Stimulated activated CD8-positive, alpha-beta memory T cell treated with anti-CD3 and anti-CD28 coated beads, Interleukin-2, amount 100 ng/mL, for 48 hours (primary cell): ENCODE measurements at regions not wholly inside any gene's neighbourhood (a gene's known extent, or its start where the extent isn't known, plus 50 kb on each side); places are given as distances from the start of the nearest gene placed in this dataset.
A peak's percentile ranks its signal among the peaks of the same experiment; 100 is the strongest.

ENCODE experiments used
- DNase-seq, 2 donors: peaks; one replicate each; pipeline ENCODE4 v3.0.0-alpha.2; 2020; ENCODE audit warnings: low read depth in 2 of 2

GRCh38 chr6:2429460-2429859, 184.1 kb upstream of the GMDS start:
- DNase-seq: no peak

- no peak for DNase-seq
Observed at GRCh38 chr6:2429032-2429431, 183.6 kb upstream of the GMDS start.

DNA sequence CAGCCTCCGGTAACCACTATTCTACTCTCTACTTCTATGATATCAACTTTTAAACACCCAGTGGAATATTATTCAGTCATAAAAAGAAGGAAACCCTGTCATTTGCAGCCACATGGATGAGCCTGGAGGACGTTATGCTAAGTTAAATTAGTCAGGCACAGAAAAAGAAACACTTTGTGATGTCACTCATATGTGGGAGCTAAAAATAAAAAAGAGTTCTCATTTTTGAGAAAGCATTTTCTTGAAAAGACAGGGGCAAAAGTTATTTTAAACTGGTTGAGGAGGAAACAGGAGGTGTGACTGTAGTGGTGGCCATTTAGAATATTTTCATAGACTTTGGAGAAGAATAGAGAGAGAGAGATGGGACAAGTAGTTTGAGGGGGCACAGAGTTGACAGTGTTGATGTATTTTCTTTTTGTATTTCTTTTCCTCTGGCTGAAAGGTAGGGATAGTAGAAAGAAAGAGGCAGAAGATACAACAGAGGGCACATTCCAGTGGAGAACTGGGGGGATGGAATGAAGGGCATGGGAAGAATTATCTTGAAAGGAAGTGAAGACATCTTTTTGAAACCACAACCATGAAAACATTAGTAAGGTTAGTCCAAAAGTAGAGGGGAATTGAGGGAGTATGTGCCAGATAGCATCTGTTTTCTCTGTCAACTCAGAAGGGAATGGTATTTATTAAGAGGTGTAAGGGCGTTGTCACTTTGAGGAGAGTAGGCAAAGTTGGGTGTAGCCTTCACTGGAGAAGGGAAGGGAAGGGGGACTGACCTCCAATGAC, 181.3 kb upstream of the GMDS start:
- DNase-seq: no peak

GRCh38 chr6:2416128-2416712, 170.8 kb upstream of the GMDS start:
- DNase-seq: no peak

DNA sequence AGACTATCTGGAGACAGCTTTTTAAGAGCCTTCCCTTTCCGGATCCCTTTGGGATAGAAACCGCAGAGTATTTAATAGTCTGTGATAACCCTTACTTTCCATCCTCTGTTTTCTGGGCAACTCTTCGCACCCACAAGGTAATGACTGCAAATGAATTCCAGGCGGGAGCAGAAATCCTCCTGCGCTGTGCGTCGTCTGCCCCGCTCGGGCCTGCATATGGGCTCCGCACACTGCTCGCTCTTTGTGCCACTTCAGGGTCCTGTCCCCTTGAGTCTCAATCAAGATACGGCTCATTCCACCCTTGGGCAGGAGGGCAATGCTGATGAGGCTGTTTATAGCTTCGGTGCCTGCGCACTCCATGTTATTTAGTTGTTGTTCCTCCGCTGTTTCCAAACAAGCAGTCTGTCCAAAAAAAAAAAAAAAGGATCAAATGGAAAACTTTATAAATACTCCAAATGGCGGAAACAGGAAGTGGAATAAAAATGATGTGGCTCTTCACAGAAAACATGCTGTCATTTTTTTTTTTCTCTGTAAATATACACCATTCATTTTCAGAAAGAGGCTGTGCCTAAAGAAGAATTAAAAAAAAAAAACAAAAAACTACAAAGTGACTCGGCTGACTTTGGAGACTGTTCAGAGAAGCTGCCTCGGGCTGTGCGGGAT, 169.6 kb upstream of the GMDS start:
- DNase-seq: no peak

DNA sequence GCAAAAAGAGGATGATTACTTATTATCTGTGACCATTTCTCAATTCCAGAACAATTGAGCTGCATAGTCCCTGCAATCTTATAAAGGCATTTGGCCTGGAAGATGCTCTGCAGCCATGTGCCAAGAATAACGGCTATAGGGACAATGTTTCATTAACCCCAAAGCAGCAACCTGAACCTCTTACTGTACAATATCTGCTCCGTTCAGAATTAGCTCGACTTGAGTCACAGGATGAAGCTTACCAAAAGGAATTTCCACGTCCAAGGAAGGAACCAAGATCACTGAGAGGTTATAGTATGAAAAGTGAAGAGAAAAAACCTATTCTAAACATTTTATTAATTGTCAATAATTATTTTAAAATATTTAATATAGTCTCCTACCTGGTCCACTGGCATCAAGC, 167.3 kb upstream of the GMDS start:
- DNase-seq: no peak

- DNase-seq: no peak
Observed at GRCh38 chr6:2410656-2411380, 165.4 kb upstream of the GMDS start.

DNA sequence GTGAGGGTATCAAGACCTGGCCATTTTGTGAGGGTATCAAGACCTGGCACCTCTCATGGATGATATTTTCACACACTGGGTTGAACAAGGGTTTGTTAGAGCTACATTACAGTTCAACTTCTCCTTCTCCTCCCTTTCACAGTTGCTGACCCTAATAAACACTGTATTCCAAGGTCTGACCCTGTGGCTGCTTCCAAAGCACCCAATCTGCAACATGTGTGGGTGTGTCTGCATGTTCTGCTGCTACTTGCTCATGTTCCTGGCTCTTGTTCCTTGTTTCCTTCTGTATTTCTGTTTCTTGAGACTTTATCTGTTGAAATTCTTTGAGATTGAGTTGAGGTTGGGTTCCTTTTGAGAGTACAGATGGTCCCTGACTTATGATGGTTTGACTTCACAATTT, 162.1 kb upstream of the GMDS start:
- DNase-seq: no peak

GRCh38 chr6:2404211-2404929, 159.0 kb upstream of the GMDS start:
- DNase-seq: no peak

- no peak for DNase-seq
Observed at GRCh38 chr6:2403546-2403945, 158.1 kb upstream of the GMDS start.

DNA sequence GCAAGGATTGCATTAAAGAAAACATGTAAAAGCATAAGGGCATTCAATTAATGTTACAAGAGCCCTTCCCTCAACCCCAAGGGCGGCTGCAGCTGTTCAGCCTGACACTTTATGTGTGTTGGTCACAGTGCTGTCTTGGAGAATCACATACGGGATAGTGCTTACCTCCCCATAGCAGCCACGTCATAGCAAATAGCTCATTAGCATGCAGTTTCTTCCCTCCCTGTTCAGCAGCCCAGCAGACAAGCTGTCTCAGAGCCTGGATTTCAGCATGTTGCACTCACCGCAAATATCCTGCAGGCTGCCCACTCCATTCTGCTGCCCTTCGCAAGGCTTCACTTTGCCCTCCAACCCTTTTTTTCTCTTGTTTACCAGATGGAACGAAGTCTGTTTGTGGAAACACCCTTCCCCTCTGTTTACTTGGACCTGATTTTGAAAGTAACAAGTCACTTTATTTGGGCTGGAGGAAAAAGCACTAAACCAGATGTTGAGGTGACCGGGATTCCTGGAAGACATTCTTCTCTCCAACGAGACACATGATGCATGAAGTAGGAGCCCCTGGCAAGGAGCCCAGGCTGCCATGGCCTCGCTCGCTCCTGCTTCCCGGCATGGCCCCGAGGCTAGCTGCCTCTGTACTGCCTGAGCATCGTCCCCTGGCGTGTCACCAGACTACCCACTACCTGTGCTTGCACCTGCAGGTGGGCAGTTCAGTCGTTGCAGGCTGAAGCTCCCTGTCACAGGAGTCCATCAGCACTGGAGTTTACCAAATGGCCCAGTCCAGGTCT, 151.6 kb upstream of the GMDS start:
- no peak for DNase-seq

GRCh38 chr6:2396042-2396657, 150.7 kb upstream of the GMDS start:
- DNase-seq: no peak

DNA sequence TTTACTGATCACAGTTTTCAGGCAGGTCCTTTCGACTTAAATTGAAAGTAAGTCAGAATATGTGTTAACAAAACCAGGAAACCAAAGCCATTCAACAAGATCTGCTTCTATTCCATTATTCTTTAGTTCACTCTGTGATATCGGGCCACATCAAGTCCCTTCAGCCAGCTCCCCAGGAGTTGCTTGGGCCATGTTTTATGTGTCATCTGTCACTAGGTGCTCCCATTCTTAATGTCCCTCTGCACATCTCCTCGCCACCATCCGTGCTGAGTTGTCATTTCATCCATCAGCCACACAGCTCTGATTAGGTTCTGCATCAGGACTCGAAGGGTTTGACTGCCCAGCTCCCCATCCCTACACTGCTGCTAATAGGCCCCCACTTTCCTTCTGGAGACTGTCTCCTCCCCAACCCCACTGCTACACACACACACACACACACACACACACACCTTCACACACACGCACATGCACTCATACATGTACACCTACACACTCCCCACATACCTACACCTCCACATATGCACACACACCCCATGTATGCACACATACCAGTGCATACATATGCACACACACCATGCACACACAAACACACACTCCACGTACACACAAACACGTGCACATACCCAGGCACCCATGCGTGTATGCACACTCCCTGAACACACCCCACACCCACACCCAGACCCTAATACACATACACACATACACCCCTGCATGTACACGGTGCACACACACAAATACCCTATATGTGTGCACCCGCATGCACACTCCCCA, 143.3 kb upstream of the GMDS start:
- no peak for DNase-seq

DNA sequence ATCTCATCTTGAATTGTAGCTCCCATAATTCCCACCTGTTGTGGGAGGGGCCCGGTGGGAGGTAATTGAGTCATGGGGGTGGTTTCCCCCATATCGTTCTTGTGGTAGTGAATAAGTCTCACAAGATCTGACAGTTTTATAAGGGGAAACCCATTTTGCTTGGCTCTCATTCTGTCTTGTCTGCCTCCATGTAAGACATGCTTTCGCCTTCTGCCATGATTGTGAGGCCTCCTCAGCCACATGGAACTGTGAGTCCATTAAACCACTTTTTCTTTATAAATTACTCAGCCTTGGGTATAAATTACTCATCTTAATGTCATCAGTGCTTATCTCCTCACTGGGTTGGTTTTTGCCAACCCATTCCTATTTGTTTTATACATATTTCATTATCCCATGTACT, 142.0 kb upstream of the GMDS start:
- peak in 1 of 2 donors; percentile 2 for DNase-seq

GRCh38 chr6:2385471-2385983, 140.1 kb upstream of the GMDS start:
- DNase-seq: no peak

DNA sequence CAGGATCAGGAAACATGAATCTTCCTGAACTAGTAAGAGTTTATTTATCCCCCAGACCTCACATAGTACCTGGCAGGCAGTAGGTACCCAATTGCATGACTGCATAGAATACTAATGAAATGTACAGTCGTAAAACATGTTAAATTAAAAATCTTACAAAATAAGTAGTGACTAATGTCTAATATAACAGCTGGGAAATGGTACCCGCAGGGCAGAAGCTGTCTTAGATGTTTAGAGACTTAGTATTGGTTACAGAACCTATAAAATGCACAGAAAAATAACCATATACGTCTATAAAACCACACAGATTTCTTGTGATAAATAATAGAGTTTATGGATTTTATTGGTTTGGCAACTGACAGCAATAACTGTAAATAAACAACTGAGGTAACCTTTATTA, 139.1 kb upstream of the GMDS start:
- DNase-seq: no peak

DNA sequence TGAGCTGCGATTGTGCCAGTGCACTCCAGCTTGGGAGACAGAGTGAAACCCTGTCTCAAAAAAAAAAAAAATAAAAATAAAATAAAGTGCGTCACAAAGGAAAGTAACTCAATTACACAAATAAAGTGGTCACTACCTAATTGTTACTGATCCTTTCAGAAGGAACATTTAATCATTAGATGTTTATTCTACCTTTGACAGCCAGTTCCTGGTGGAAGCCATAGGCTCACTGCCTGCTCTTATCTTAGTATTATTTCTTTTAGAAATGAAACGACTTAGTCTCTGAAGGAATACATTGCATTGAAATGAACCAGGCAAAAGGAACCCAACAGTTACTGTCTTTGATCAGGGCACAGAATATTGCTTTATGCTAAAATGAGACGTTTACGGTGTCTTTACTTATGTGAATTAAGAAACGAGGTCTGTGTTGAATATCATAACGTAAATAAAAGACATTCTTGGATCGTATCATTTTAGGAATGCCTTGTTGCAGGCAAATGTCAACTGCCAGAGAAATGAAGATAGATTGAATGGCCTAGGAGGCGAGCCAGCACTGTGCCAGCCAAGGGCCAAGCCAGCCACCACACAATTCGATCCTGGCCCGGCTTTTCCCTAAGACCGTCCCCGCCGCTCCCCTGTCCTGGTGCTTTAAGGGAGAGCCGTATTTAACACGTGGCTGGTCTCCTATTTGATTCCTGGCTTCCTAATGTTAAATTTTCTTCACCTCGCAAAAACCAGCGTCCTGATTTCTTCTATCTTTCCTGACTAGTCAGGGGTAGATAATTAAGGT, 136.7 kb upstream of the GMDS start:
- no peak for DNase-seq

GRCh38 chr6:2378891-2379652, 133.7 kb upstream of the GMDS start:
- DNase-seq: no peak
